ENCODE measurements at regions not wholly inside any gene's neighbourhood (a gene's known extent, or its start where the extent isn't known, plus 50 kb on each side); places are given as distances from the start of the nearest gene placed in this dataset.
A peak's percentile ranks its signal among the peaks of the same experiment; 100 is the strongest.

DNA sequence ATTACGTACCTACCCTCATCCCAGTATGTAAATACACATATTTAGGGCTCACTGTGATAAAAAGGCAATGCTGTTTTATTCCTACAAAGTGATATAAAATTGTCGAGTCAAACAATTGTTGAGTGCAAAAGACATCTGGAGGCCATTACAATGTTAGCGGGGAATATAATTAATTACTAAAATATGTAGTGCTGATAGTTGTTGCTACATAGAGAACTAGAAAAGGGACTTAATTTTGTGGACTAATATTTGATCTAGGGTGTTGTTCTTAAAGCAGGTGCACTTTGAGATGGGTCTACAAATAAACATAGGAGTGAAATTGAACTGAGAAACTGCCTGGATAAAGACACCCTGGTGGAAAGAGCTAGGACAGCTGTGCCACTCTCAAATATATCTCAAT is 300.1 kb downstream of the NOL4 start:
- peaks cover 5 to 8% of the 10 kb centered on the region in 2 donors for H3K4me1 ChIP-seq (replicated peaks in 1 of 2)
- no peak for ATAC-seq (replicated peaks in 6 of 8)
- in situ Hi-C loops (cut with MboI; ENCODE audit: low pct_unique_long_range_greater_than_20kb in 2 of 9, low sequenced_read_pairs in 9 of 9, unreplicated experiment in 9 of 9): no loop called here
- 0 to 93% (median 13%) methylated on average over 2 to 3 of the region's 3 CpGs; no CpG with 5 or more reads in 3 of the 10 experiments for WGBS, 10 experiments
- no peak overlapping the region for H3K27ac ChIP-seq
- H3K4me3 ChIP-seq: no peak overlapping the region

DNA sequence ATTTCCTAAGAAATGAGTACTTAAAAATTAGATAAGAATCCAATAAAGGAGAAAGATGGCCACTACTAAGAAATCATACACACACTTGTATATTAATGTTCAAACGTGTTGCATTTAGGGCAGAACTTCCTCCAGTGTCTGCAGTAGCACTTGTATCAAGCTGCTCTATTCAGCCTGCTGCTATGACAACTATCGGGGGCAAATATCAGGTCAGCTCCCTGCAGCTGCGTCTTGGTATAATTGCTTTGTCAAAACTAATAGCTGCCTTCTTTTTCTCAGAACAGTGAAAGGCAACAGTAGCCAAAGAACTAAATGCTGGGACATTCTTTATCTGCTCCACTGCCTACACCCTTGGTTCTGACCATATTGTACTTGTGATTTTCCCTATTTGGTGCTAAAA is 300.7 kb downstream of the NOL4 start:
- 0 to 48% (median 21%) methylated on average over 1 to 3 of the region's 3 CpGs; no CpG with 5 or more reads in 2 of the 10 experiments for WGBS, 10 experiments

GRCh38 chr18:33918571-33918970 is 306.1 kb downstream of the NOL4 start:
- WGBS, 10 experiments: 0 to 81% (median 40%) methylated on average over 1 to 3 of the region's 3 CpGs; no CpG with 5 or more reads in 1 of the 10 experiments
- Histone ChIP-seq H3K4me3 (no peak overlapping the region), H3K27ac (no peak overlapping the region), H3K4me1 (replicated peaks in 1 of 2) (no peaks in the 10 kb centered on the region)
- no peak for ATAC-seq (replicated peaks in 6 of 8)
- in situ Hi-C loops (cut with MboI; ENCODE audit: low pct_unique_long_range_greater_than_20kb in 2 of 9, low sequenced_read_pairs in 9 of 9, unreplicated experiment in 9 of 9): no loop called here

More for the DNA sequence above, 300.7 kb downstream of the NOL4 start:
- H3K4me1 ChIP-seq (replicated peaks in 1 of 2): peaks cover 5 to 8% of the 10 kb centered on the region in 2 donors
- no peak overlapping the region for H3K4me3 ChIP-seq
- peak in 6 of 8 experiments; percentile 42 to 85 (median 55) for ATAC-seq (replicated peaks in 6 of 8)
- H3K27ac ChIP-seq: no peak overlapping the region
- in situ Hi-C loops (cut with MboI; ENCODE audit: low pct_unique_long_range_greater_than_20kb in 2 of 9, low sequenced_read_pairs in 9 of 9, unreplicated experiment in 9 of 9): no loop called here

- Histone ChIP-seq H3K4me3 (no peak overlapping the region), H3K27ac (no peak overlapping the region), H3K4me1 (replicated peaks in 1 of 2) (no peaks in the 10 kb centered on the region)
- in situ Hi-C loops (cut with MboI; ENCODE audit: low pct_unique_long_range_greater_than_20kb in 2 of 9, low sequenced_read_pairs in 9 of 9, unreplicated experiment in 9 of 9): no loop called here
- 60 to 94% (median 79%) methylated on average over 1 to 4 of the region's 4 CpGs; no CpG with 5 or more reads in 3 of the 10 experiments for WGBS, 10 experiments
- no peak for ATAC-seq (replicated peaks in 6 of 8)
These were observed 308.5 kb downstream of the NOL4 start for GRCh38 chr18:33916200-33916599.

DNA sequence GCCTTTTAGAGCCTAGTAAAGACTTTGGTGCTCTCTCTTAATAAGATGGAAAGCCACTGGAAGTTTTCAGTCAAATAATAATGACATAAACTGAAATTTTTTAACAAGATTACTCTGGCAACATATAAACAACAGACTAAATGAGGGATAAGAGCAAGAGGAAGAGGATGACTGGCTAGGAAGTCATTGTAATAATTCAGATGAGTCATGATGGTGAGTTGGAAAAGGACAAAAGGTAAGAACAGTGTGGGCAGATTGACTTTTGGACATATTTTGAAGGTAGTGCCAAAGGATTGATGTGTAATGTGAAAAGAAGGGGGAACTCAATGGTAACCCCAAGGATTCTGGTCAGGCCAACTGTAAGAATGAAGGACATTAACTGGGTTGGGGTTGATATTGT is 310.3 kb downstream of the NOL4 start:
- H3K27ac ChIP-seq: no peak overlapping the region
- H3K4me1 ChIP-seq (replicated peaks in 1 of 2): no peaks in the 10 kb centered on the region
- no peak for ATAC-seq (replicated peaks in 6 of 8)
- H3K4me3 ChIP-seq: no peak overlapping the region
- in situ Hi-C loops (cut with MboI; ENCODE audit: low pct_unique_long_range_greater_than_20kb in 2 of 9, low sequenced_read_pairs in 9 of 9, unreplicated experiment in 9 of 9): no loop called here

GRCh38 chr18:33906046-33906445 is 318.7 kb downstream of the NOL4 start:
- in situ Hi-C loops (cut with MboI; ENCODE audit: low pct_unique_long_range_greater_than_20kb in 2 of 9, low sequenced_read_pairs in 9 of 9, unreplicated experiment in 9 of 9): no loop called here
- 8 to 83% (median 71%) methylated on average over 1 to 4 of the region's 4 CpGs; no CpG with 5 or more reads in 3 of the 10 experiments for WGBS, 10 experiments
- Histone ChIP-seq H3K4me1 (replicated peaks in 1 of 2) (no peaks in the 10 kb centered on the region), H3K27ac (no peak overlapping the region), H3K4me3 (no peak overlapping the region)
- ATAC-seq (replicated peaks in 6 of 8): no peak

- WGBS, 10 experiments: 7 to 100% (median 72%) methylated on average over 1 of the region's 1 CpG; no CpG with 5 or more reads in 2 of the 10 experiments
- Histone ChIP-seq H3K27ac (no peak overlapping the region), H3K4me3 (no peak overlapping the region), H3K4me1 (replicated peaks in 1 of 2) (no peaks in the 10 kb centered on the region)
- ATAC-seq (replicated peaks in 6 of 8): no peak
- in situ Hi-C loops (cut with MboI; ENCODE audit: low pct_unique_long_range_greater_than_20kb in 2 of 9, low sequenced_read_pairs in 9 of 9, unreplicated experiment in 9 of 9): no loop called here
These were observed 322.7 kb downstream of the NOL4 start for GRCh38 chr18:33901894-33902512.

DNA sequence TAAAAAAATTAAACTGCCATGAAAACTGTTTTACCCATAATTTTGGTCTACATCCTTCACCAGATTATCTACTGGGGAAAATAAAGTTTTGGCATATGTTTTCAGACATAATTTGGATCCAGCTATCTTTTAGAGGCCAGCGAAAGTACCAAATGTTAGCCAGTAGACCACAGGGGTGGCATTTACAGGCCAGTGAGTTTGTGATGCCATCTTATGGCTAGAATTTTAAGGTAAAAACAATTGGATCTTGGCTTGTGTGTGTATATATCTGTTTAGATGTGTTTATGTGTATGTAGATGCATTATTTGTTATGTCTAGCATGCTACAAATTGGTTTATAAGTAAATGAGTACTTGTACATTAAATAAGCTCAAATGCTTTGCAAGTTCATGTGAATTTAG is 322.6 kb downstream of the ASXL3 start:
- 20 to 100% (median 100%) methylated on average over 1 of the region's 1 CpG; no CpG with 5 or more reads in 4 of the 10 experiments for WGBS, 10 experiments
- Histone ChIP-seq H3K4me3 (no peak overlapping the region), H3K27ac (no peak overlapping the region), H3K4me1 (replicated peaks in 1 of 2) (no peaks in the 10 kb centered on the region)
- no peak for ATAC-seq (replicated peaks in 6 of 8)
- in situ Hi-C loops (cut with MboI; ENCODE audit: low pct_unique_long_range_greater_than_20kb in 2 of 9, low sequenced_read_pairs in 9 of 9, unreplicated experiment in 9 of 9): no loop called here

DNA sequence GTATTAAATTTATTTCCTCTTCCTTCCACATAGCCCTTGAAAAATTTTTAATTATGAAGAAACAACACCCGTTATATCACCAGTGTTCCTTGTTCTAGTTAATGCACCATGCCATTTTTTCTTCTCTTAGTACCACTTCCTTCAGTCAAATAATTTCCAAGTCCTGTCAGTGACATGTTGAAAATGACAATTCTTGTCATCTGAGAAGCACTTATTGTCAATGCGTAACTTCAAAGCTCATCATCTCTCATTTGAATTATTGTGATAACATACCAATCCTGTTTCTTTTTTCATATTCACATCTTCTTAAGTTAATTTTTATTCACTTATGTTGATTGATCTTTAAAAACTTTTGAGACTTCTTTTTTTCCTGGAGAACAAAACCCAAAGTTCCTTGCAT is 320.4 kb downstream of the ASXL3 start:
- WGBS, 10 experiments: 25 to 96% (median 79%) methylated on average over 2 of the region's 2 CpGs; no CpG with 5 or more reads in 1 of the 10 experiments
- in situ Hi-C loops (cut with MboI; ENCODE audit: low pct_unique_long_range_greater_than_20kb in 2 of 9, low sequenced_read_pairs in 9 of 9, unreplicated experiment in 9 of 9): no loop called here
- Histone ChIP-seq H3K4me3 (no peak overlapping the region), H3K4me1 (replicated peaks in 1 of 2) (no peaks in the 10 kb centered on the region), H3K27ac (no peak overlapping the region)
- ATAC-seq (replicated peaks in 6 of 8): no peak

- H3K4me1 ChIP-seq (replicated peaks in 1 of 2): no peaks in the 10 kb centered on the region
- WGBS, 10 experiments: 0 to 90% (median 50%) methylated on average over 1 of the region's 1 CpG; no CpG with 5 or more reads in 1 of the 10 experiments
- in situ Hi-C loops (cut with MboI; ENCODE audit: low pct_unique_long_range_greater_than_20kb in 2 of 9, low sequenced_read_pairs in 9 of 9, unreplicated experiment in 9 of 9): no loop called here
- no peak overlapping the region for H3K4me3 ChIP-seq
- H3K27ac ChIP-seq: no peak overlapping the region
- ATAC-seq (replicated peaks in 6 of 8): no peak
These were observed 300.2 kb downstream of the ASXL3 start for GRCh38 chr18:33878213-33878612.

- Histone ChIP-seq H3K4me1 (replicated peaks in 1 of 2) (no peaks in the 10 kb centered on the region), H3K4me3 (no peak overlapping the region), H3K27ac (no peak overlapping the region)
- 0 to 90% (median 69%) methylated on average over 1 to 2 of the region's 2 CpGs; no CpG with 5 or more reads in 1 of the 10 experiments for whole genome bisulfite sequencing, 10 experiments
- ATAC-seq (replicated peaks in 6 of 8): no peak
- in situ Hi-C loops (cut with MboI; ENCODE audit: low pct_unique_long_range_greater_than_20kb in 2 of 9, low sequenced_read_pairs in 9 of 9, unreplicated experiment in 9 of 9): no loop called here
These were observed 297.1 kb downstream of the ASXL3 start for GRCh38 chr18:33875029-33875565.

- H3K4me1 ChIP-seq (replicated peaks in 1 of 2): no peaks in the 10 kb centered on the region
- H3K4me3 ChIP-seq: no peak overlapping the region
- no peak overlapping the region for H3K27ac ChIP-seq
- WGBS, 10 experiments: 0 to 79% (median 47%) methylated on average over 1 to 3 of the region's 3 CpGs
- no peak for ATAC-seq (replicated peaks in 6 of 8)
- in situ Hi-C loops (cut with MboI; ENCODE audit: low pct_unique_long_range_greater_than_20kb in 2 of 9, low sequenced_read_pairs in 9 of 9, unreplicated experiment in 9 of 9): no loop called here
These were observed 295.1 kb downstream of the ASXL3 start for GRCh38 chr18:33873112-33873511.

DNA sequence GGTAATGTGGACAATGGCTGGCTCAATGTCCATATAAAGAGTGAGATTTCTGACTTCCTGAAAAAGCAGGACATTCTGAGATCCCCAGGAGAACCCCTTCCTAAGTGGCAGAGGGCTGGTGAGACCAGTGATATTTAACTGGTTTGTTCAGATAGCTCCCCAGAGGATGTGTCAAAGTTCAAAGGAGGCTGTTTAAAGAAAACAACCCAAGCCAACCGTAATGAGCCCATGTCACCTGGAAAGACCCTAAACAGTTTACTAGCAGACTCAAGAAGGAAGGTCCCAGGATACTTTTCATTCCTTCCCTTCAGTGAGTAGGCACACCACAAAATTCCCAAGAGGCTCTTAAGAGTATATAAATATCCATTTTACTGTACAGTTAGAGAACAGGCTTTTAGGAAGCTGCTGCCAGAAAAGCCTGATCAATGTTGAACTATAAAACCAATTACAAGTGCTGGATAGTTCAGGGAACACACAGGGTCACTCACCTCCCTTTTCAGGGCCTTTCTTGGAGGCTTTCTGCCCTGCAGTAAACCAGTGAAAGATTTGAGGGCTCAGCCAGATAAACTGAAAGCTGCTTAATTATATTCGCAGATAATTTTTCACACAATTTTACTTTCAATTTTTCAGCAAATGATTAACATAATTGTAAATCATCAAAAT is 293.5 kb downstream of the ASXL3 start:
- Histone ChIP-seq H3K4me1 (replicated peaks in 1 of 2) (no peaks in the 10 kb centered on the region), H3K4me3 (no peak overlapping the region), H3K27ac (no peak overlapping the region)
- in situ Hi-C loops (cut with MboI; ENCODE audit: low pct_unique_long_range_greater_than_20kb in 2 of 9, low sequenced_read_pairs in 9 of 9, unreplicated experiment in 9 of 9): no loop called here
- 21 to 100% (median 38%) methylated on average over 1 to 2 of the region's 2 CpGs; no CpG with 5 or more reads in 1 of the 10 experiments for WGBS, 10 experiments
- ATAC-seq (replicated peaks in 6 of 8): no peak

GRCh38 chr18:33870059-33870458 is 292.0 kb downstream of the ASXL3 start:
- no peaks in the 10 kb centered on the region for H3K4me1 ChIP-seq (replicated peaks in 1 of 2)
- in situ Hi-C loops (cut with MboI; ENCODE audit: low pct_unique_long_range_greater_than_20kb in 2 of 9, low sequenced_read_pairs in 9 of 9, unreplicated experiment in 9 of 9): no loop called here
- no peak overlapping the region for H3K27ac ChIP-seq
- H3K4me3 ChIP-seq: no peak overlapping the region
- peak in 2 of 8 experiments; percentile 60 to 78 for ATAC-seq (replicated peaks in 6 of 8)
